ENCODE measurements at regions not wholly inside any gene's neighbourhood (a gene's known extent, or its start where the extent isn't known, plus 50 kb on each side); places are given as distances from the start of the nearest gene placed in this dataset.
"Not testable (repeated sequence)": the region's sequence is repeated elsewhere in the genome, so short reads cannot be mapped to it uniquely, and the experiment has no call there.

GRCh38 chr1:60296794-60297193, 223.2 kb upstream of the C1orf87 start:
- no peak for DNase-seq

GRCh38 chr1:60292140-60292539, 218.6 kb upstream of the C1orf87 start:
- no peak for DNase-seq

- DNase-seq: no peak
Observed at GRCh38 chr1:60290393-60290792, 216.8 kb upstream of the C1orf87 start.

GRCh38 chr1:60287536-60287935, 214.0 kb upstream of the C1orf87 start:
- no peak for DNase-seq

GRCh38 chr1:60283690-60284089, 210.1 kb upstream of the C1orf87 start:
- DNase-seq: no peak

GRCh38 chr1:60281360-60281932, 207.9 kb upstream of the C1orf87 start:
- no peak for DNase-seq

- DNase-seq: no peak
Observed at GRCh38 chr1:60280819-60281218, 207.2 kb upstream of the C1orf87 start.

GRCh38 chr1:60280256-60280655, 206.7 kb upstream of the C1orf87 start:
- DNase-seq: no peak

GRCh38 chr1:60279798-60280197, 206.2 kb upstream of the C1orf87 start:
- DNase-seq: no peak

GRCh38 chr1:60277269-60277668, 203.7 kb upstream of the C1orf87 start:
- no peak for DNase-seq

GRCh38 chr1:60274422-60275290, 201.1 kb upstream of the C1orf87 start:
- DNase-seq: no peak

- no peak for DNase-seq
Observed at GRCh38 chr1:60273185-60273584, 199.6 kb upstream of the C1orf87 start.

GRCh38 chr1:60271041-60271440, 197.5 kb upstream of the C1orf87 start:
- no peak for DNase-seq

- no peak for DNase-seq
Observed at GRCh38 chr1:60268451-60268850, 194.9 kb upstream of the C1orf87 start.

GRCh38 chr1:60265560-60266535, 192.3 kb upstream of the C1orf87 start:
- no peak for DNase-seq

- no peak for DNase-seq
Observed at GRCh38 chr1:60262701-60263100, 189.1 kb upstream of the C1orf87 start.

GRCh38 chr1:60257531-60257930, 184.0 kb upstream of the C1orf87 start:
- DNase-seq: no peak

GRCh38 chr1:60255565-60255964, 182.0 kb upstream of the C1orf87 start:
- DNase-seq: no peak

GRCh38 chr1:60251426-60251825, 177.9 kb upstream of the C1orf87 start:
- DNase-seq: no peak

GRCh38 chr1:60247467-60247866, 173.9 kb upstream of the C1orf87 start:
- not testable (repeated sequence) for DNase-seq

GRCh38 chr1:60245324-60245723, 171.8 kb upstream of the C1orf87 start:
- no peak for DNase-seq

- DNase-seq: no peak
Observed at GRCh38 chr1:60244906-60245305, 171.3 kb upstream of the C1orf87 start.

- no peak for DNase-seq
Observed at GRCh38 chr1:60235275-60235674, 161.7 kb upstream of the C1orf87 start.

All from activated gamma-delta T cell treated with Interleukin-2 at 50 U/mL for 16 hours (primary cell).